Right ventricle myocardium superior (tissue), 1 donor: ENCODE measurements at regions not wholly inside any gene's neighbourhood (a gene's known extent, or its start where the extent isn't known, plus 50 kb on each side); places are given as distances from the start of the nearest gene placed in this dataset.

Source experiments
- ATAC-seq: fragments of 200-7000 bp; cut with Tn5 transposase; one replicate; pipeline ENCODE4 v1.9.1; 2020; ENCODE audit warnings: mild to moderate bottlenecking; ENCODE audit not compliant: poor library complexity
- DNase-seq: peaks from one replicate; pipeline ENCODE4 v3.0.0-alpha.2; 2020
- intact Hi-C: fragments of 100-400 bp; cut with DNase I; formaldehyde crosslinking; loops from one replicate; pipeline ENCODE4 v1.11.2; 2022
- donor health status: DM: no; HTN: yes; CAD: no; lungs with severe emphysema.

DNA sequence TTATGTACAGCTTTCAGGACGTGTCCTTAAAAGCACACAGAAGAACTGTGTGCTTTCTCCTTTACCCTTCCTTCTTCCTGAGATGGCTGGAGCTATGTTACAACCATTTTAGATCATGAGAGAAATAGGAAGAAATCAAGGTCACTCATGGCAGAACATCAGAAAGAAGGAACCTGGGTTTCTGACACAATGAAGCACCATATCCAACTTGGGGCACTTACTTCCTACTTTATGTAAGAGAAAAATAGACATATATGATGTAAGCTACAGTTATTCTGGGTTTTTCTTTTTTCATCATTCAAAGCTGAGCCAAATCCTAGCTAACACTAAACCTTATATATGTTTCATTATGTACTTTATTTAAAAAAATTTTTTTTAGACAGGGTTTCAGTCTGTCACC lies 79.5 kb downstream of the FAM161A start:
- intact Hi-C loops = no loop called here
- DNase-seq (no peak), ATAC-seq (no peak)

DNA sequence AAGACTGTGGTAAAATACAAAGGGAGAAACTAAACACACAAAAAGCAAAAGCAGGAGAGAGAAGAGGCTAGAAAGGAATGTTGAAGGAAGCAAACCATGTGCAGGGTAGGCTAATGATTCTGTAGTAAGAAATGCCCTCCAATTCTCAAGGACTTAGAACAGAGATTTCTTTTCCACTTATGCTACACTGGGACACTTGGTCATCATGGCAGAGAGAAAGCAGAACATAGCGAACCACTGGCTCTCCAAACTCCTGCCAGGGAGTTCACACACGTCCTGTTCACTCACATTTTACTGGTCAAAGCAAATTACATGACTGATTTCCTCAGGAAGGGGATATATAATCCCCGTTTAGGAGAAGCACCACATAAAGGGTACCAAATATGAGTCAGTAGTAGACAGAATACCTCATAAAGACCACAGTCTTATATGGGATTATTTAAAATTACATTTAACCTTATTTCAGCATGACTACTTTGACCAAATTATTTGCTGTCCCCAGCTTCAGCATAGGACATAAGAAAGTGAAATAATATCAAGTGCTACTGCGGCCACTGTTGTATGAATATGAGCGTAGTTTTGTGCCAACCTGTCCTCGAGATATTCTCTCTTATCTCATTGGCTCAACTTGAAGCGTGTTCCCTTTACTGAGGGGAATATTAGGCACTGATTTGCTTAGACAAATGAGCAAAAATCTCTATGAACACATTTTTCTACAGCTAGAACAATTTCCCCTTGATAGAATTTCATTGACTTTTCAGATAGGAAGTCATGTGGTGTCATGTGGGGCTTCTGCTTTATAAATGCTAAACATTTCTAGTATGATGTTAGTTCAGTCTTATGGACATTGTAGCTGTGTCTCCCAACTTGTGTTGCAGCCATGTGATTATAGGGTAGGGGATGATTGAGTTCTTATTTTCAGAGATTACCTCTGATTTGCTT lies 81.7 kb downstream of the FAM161A start:
- intact Hi-C loops = no loop called here
- ATAC-seq (peak; percentile 84), DNase-seq (no peak)

DNA sequence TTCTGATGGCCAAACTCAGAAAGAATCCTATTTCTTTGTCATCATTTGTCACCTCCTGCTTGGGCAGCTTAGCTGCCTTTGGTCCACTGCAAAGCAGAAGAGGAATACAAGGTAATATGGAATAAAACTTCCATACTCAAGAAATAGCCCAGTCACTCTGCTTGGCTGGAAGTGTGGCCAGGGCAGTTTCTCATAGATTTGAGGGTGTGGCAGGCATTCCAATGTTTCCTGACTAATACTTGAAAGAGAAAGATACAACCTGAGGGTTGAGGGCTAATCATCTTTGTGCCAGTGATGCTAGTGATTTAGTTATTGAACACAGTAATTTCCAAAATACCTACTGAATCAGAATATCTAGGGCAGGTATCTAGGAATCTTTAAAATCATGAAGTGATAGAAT lies 83.1 kb downstream of the FAM161A start:
- no peak for ATAC-seq
- no peak for DNase-seq
- intact Hi-C loops = no loop called here

- intact Hi-C loops = no loop called here
- no peak for DNase-seq
- no peak for ATAC-seq
Measured at GRCh38 chr2:61770298-61770697, 83.6 kb downstream of the FAM161A start.

DNA sequence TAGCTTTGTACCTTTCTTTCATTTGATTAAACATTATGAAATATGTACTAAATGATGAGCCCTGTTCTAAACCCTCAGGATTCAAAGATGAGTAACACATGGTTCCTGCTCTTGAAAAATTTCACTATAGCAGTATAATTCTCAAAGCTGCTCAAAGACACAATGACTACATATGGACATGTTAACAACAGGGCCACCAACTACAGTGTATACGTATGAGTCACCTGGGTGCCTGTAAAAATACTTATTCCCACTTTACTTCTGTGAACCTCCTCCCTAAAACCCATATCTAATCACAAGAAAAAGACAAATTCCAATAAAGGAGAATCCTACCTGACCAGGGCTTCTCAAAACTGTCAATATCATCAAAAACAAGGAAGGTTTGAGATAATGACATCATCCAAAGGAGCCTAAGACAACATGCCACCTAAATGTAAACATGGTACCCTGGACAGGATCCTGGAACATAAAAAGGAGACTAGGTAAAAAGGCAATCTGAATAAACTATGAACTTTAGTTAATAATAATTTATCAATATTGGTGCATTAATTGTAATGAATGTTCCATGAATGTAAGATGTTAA lies 84.7 kb downstream of the FAM161A start:
- ATAC-seq (no peak), DNase-seq (no peak)
- intact Hi-C loops = no loop called here

- intact Hi-C loops = loop anchor here (5.0 kb wide), 1 partner anchor 52 kb away; no protein-coding TSS in a partner anchor
- DNase-seq (peak; percentile 99), ATAC-seq (peak; percentile 99)
Measured at GRCh38 chr2:61764035-61764800, 89.6 kb downstream of the FAM161A start.

DNA sequence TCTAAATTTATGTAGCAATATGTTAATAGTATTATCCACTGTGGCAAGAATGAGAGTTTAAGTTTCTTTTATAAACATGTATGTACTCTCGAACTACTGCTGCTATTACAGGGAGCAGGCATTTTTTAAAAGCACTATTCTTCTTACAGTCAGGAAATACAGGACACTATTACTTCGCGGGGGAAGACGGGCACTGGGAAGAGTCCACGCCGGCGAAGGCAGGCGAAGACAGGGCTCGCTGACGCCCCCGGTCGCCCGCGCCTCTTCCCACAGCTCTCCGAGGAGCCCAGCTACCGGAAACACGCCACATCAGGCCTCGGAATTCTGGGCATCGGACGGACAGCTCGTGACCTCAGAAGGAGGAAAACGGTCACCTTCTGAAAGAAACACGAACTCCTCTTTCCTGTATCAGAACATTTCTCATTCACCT lies 90.2 kb downstream of the FAM161A start:
- intact Hi-C loops = loop anchor here (2.0 to 5.0 kb wide), 2 partner anchors 51 to 69 kb away; no protein-coding TSS in a partner anchor
- ATAC-seq = peak; percentile 87
- peak; percentile 87 for DNase-seq

DNA sequence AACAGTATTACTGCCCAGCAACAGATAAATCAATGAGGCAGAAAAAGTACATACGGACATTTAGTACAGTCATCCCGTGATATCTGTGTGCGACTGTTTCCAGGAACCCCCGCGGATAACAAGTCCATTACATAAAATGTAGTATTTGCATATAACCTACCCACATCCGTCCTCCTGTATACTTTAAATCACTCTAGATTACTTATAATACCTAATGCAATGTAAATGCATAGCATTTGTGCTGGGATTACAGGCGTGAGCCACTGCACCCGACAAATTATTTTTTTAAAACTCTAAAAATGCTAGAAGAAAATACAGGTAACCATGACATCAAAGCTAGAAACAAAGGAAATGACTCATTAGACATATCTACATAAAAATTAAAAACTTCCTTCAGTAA lies 91.6 kb downstream of the FAM161A start:
- ATAC-seq (no peak), DNase-seq (no peak)
- intact Hi-C loops = loop anchor here (2.0 to 5.0 kb wide), 2 partner anchors 50 to 67 kb away; no protein-coding TSS in a partner anchor

DNA sequence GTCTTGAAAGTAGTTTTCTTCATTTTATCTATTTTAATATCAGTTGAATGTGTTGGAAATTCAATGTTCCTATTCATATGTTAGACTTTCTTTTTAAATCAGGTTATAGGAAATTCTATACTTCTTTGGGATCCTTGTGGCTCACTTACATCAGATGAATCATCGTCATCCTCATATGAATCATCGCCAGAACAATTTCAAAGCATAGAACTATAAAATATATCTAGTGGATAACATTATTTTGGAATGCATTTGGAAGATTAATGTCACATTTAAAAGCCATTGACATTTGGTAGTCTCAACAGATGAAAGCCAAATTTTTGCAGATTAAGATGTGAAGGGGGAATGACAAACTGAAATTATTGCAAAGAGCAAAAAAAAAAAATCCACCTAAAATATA lies 94.1 kb downstream of the FAM161A start:
- ATAC-seq (no peak), DNase-seq (no peak)
- intact Hi-C loops = loop anchor here (5.0 kb wide), 1 partner anchor 47 kb away; no protein-coding TSS in a partner anchor

GRCh38 chr2:61759005-61759404 lies 94.9 kb downstream of the FAM161A start:
- DNase-seq (no peak), ATAC-seq (no peak)
- intact Hi-C loops = no loop called here

DNA sequence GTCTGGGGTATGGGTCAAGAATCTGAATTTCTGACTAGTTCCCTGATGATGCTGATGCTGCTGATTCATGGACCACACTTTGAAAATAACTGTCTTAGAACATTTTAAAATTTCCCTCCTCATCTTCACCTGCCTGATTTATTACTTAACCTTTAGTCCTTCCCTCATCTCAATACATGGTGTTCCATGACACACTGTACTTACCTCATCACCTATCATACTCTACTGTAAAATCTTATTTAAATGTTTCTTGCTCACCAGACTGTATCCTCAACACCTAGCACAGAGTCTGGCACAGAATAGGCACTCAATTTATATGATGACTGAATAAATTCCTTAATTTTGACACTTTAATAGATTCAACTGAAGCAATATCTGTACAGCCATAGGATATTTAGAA lies 95.7 kb downstream of the FAM161A start:
- ATAC-seq = no peak
- DNase-seq = no peak

DNA sequence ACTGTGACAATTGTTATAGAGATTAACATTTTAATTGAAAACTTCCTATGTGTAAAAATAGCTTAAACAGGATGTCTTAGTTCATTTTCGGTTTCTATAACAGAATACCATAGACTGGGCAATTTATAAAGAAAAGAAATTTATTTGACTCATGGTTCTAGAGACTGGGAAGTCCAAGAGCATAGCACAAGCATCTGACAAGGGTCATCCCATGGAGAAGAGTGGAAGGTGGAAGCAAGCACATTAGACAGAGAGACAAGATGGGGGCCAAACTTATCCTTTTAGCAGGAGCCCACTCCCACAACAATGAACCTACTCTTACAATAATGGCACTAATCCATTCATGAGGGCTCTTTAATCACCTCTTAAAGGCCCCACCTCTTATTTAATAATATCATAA lies 100.3 kb downstream of the FAM161A start:
- no peak for DNase-seq
- intact Hi-C loops = no loop called here
- no peak for ATAC-seq

More for the DNA sequence above, 95.7 kb downstream of the FAM161A start:
- intact Hi-C loops = no loop called here

DNA sequence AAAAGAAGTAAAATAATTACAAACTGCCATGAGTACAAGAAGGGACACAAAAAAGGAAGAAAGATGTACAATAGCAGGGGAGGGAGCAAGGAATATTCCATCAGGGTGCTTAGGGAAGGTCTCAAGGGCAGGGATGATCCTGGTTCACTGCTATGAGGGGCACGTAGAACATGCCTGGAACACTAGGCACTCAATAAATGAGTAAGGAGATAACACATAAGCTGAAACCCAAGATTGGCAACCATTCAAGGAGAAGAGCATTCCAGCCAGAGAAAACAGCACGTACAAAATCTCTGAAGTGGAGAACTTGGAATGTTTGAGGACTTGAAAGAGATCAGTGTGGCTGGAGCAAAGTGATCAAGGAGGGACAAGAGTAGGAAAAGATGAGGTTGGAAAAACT lies 103.2 kb downstream of the FAM161A start:
- intact Hi-C loops = no loop called here
- DNase-seq (no peak), ATAC-seq (peak; percentile 58)

DNA sequence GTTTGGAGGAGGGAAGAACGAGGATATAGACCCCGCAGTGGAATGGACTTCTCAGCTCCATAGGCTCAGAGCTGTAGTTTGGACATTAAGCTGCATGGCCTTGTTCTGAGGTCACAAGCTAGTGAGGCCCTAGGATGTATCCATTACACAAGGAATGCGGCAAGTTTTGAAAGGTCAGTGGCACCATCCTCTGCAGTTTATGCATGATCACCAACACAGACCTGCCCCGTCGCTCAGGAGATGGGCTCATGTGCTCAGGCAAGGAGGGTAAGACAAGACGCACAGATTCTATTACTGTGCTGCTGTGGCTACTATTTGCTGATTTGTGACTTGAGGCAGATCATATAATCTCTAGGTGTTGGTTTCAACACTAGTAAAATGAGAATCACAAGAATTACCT lies 110.9 kb downstream of the FAM161A start:
- DNase-seq = no peak
- intact Hi-C loops = no loop called here
- no peak for ATAC-seq

DNA sequence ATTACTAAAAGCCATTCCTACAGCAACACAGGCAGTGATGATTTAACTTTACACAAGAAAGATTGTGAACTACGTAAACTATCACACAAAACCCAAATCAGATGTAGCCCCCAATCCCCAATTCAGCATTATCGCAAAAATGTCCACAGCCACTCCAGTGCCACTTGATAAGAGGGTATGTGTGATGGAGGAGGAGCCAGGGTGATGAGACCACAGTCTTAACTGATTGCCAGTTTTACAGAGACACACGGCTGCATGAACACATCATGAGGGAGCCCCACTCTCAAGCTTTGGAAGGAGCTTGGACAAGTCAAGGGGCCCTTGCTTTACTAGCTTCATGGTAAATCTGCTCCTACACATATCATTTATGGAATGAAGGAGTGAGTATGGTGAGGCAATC lies 116.0 kb downstream of the FAM161A start:
- ATAC-seq = no peak
- intact Hi-C loops = no loop called here
- DNase-seq = no peak

DNA sequence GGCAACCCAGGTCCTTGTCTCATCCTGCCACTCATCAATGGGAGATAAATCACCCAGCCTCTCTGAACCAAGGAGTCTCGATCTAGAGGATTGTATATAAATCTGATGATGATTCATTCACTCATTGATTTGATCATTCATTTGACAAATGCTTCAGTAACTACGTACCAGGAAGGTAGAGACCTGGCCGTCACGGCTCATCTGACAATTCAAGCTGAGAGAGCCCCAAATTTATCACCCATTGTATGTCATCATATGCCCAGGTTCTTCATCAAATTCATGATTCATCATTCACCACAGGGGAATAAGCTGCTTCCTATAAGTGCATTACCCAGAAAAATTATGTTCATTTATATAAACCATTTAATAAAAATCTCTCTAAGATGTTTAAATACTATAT lies 116.9 kb downstream of the FAM161A start:
- DNase-seq (no peak), ATAC-seq (no peak)
- intact Hi-C loops = no loop called here

- intact Hi-C loops = no loop called here
- ATAC-seq (no peak), DNase-seq (no peak)
Measured at GRCh38 chr2:61733563-61733962, 120.3 kb downstream of the FAM161A start.

GRCh38 chr2:61732787-61733186 lies 121.1 kb downstream of the FAM161A start:
- ATAC-seq = no peak
- DNase-seq = no peak
- intact Hi-C loops = no loop called here

DNA sequence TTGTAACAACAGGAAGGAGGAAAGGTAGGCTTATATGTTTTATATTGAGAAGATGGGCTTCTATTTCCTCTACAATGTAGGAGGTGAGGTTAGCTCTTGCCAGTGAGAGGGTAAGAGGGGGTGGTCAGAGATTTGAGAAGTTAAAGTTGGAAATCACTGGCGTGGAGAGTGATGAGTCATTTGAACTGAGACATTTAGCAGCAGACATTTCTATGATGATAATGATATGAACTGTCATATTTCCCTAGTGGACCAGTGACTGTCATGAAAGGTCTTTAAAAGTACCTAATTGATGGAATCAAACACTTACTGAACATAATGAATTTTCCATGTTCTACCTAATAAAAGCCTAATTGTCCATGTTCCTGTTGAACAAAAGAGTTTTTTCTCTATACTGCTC lies 126.1 kb downstream of the FAM161A start:
- no peak for ATAC-seq
- intact Hi-C loops = no loop called here
- no peak for DNase-seq
